ENCODE measurements at regions not wholly inside any gene's neighbourhood (a gene's known extent, or its start where the extent isn't known, plus 50 kb on each side); places are given as distances from the start of the nearest gene placed in this dataset.

DNA sequence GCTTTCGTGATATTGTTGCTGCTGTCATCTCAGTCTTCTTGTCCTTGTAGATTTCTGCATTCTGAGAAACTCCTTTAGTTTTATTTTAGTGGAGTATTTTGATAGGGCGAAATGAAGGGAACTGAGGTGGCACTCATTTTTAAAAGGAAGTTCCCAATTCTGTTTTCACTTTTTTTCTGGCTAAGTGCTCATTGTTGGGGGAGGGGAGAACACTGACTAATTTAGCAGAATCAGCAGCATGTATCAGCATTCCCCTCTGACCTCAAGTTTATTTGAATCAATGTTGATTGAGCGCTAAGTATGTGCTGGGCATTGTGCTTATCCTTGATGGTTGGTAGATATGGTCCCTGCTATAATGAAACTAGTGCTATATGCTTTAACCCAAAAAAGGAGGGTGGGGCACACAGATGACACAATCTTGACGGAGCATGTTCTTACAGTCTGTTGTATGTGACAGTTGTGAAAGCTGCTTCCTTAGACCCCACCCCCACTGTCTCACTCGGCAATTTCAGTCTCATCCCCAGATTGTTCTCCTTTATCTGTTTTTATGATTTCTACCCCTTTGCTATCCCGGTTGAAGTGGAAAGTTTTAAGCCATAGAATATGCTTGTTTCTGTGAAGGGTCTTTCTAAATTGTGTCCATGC, 262.4 kb downstream of the SOX4 start:
- H3K4me1 Mint-ChIP-seq = no peaks in the 10 kb centered on the region
- H3K27me3 Mint-ChIP-seq = no peaks in the 10 kb centered on the region
- H3K9me3 Mint-ChIP-seq (ENCODE audit: low read depth) = no peaks in the 10 kb centered on the region
- no peaks in the 10 kb centered on the region for H3K36me3 Mint-ChIP-seq
- H3K4me3 Mint-ChIP-seq = no peak overlapping the region
- CTCF ChIA-PET = no interaction called here
- ATAC-seq (no peak), DNase-seq (no peak)
- H3K27ac Mint-ChIP-seq = no peak overlapping the region

GRCh38 chr6:21856456-21856825, 262.9 kb downstream of the SOX4 start:
- peaks cover 4% of the 10 kb centered on the region for H3K9me3 Mint-ChIP-seq (ENCODE audit: low read depth)
- H3K4me1 Mint-ChIP-seq = no peaks in the 10 kb centered on the region
- H3K36me3 Mint-ChIP-seq = no peaks in the 10 kb centered on the region
- no peaks in the 10 kb centered on the region for H3K27me3 Mint-ChIP-seq
- no peak overlapping the region for H3K4me3 Mint-ChIP-seq
- H3K27ac Mint-ChIP-seq = no peak overlapping the region
- CTCF ChIA-PET = interaction anchor here (0.6 kb wide), 1 partner anchor 249 kb away, joined by 3 read pairs; no protein-coding TSS in a partner anchor
- ATAC-seq = no peak
- DNase-seq = no peak

- Mint-ChIP-seq H3K27ac (no peak overlapping the region), H3K4me1 (no peaks in the 10 kb centered on the region), H3K4me3 (no peak overlapping the region), H3K27me3 (no peaks in the 10 kb centered on the region), H3K9me3 (ENCODE audit: low read depth) (peaks cover 4% of the 10 kb centered on the region), H3K36me3 (no peaks in the 10 kb centered on the region)
- no peak for ATAC-seq
- CTCF ChIA-PET = interaction anchor here (0.6 kb wide), 1 partner anchor 248 kb away, joined by 3 read pairs; no protein-coding TSS in a partner anchor
- no peak for DNase-seq
Measured at GRCh38 chr6:21856844-21857243, 263.3 kb downstream of the SOX4 start.

GRCh38 chr6:21858076-21858475, 264.5 kb downstream of the SOX4 start:
- H3K9me3 Mint-ChIP-seq (ENCODE audit: low read depth) = peaks cover 4% of the 10 kb centered on the region
- CTCF ChIA-PET = no interaction called here
- H3K4me1 Mint-ChIP-seq = no peaks in the 10 kb centered on the region
- DNase-seq (no peak), ATAC-seq (no peak)
- H3K27ac Mint-ChIP-seq = no peak overlapping the region
- H3K4me3 Mint-ChIP-seq = no peak overlapping the region
- no peaks in the 10 kb centered on the region for H3K36me3 Mint-ChIP-seq
- H3K27me3 Mint-ChIP-seq = no peaks in the 10 kb centered on the region

DNA sequence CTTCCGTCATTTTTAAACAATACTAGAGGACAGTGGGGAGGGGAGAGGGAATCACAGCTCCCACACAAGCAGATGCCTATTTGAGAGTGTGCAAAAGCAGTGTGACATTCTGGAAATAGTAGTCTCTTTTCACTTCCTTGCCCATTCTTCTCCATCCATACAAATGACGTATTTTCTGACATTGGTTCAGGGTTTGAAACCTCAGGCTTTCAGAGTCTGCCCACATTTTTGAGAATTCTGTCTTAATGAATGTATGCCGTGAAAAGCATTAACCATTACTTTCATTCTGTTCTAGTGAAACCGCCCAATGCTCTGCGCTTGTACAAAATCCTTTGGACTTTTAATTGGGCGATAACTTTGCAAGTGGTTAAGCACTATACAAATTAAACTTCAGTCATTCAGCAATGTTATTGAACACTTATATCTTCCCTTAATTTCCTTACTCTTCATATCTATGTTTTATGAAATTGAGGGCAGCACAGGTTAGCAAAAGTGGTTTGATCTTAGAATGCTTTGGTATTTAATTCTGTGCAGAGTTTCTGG, 265.7 kb downstream of the SOX4 start:
- no peaks in the 10 kb centered on the region for H3K36me3 Mint-ChIP-seq
- no peaks in the 10 kb centered on the region for H3K4me1 Mint-ChIP-seq
- DNase-seq (no peak), ATAC-seq (no peak)
- no peak overlapping the region for H3K4me3 Mint-ChIP-seq
- H3K9me3 Mint-ChIP-seq (ENCODE audit: low read depth) = peaks cover 4% of the 10 kb centered on the region
- H3K27me3 Mint-ChIP-seq = no peaks in the 10 kb centered on the region
- H3K27ac Mint-ChIP-seq = no peak overlapping the region
- CTCF ChIA-PET = no interaction called here

- Mint-ChIP-seq H3K27ac (no peak overlapping the region), H3K27me3 (no peaks in the 10 kb centered on the region), H3K4me1 (no peaks in the 10 kb centered on the region), H3K36me3 (no peaks in the 10 kb centered on the region), H3K9me3 (ENCODE audit: low read depth) (peaks cover 4% of the 10 kb centered on the region), H3K4me3 (no peak overlapping the region)
- no peak for ATAC-seq
- CTCF ChIA-PET = no interaction called here
- no peak for DNase-seq
Measured at GRCh38 chr6:21861942-21862341, 268.4 kb downstream of the SOX4 start.

DNA sequence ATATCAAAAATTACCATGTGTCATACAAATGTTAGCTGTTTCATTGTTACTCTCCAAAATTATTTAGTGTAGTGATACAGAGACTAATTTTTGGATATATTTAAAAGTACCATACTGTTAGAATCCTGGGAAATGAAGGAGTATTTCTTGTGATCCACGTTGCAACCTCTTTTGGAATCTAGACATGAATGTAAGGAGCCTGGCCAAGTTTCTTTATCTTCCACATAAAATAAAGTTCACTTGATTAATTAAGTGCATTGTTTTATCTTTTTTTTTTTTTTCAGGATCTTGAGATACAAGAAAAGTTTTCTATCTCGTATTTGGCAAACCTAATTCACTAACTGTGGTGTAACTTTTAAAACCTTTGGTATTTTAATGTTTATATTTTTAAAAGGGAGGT, 270.7 kb downstream of the SOX4 start:
- Mint-ChIP-seq H3K36me3 (no peaks in the 10 kb centered on the region), H3K9me3 (ENCODE audit: low read depth) (peaks cover 4% of the 10 kb centered on the region), H3K27me3 (no peaks in the 10 kb centered on the region), H3K4me1 (no peaks in the 10 kb centered on the region), H3K4me3 (no peak overlapping the region), H3K27ac (no peak overlapping the region)
- ATAC-seq (no peak), DNase-seq (no peak)
- CTCF ChIA-PET = no interaction called here

DNA sequence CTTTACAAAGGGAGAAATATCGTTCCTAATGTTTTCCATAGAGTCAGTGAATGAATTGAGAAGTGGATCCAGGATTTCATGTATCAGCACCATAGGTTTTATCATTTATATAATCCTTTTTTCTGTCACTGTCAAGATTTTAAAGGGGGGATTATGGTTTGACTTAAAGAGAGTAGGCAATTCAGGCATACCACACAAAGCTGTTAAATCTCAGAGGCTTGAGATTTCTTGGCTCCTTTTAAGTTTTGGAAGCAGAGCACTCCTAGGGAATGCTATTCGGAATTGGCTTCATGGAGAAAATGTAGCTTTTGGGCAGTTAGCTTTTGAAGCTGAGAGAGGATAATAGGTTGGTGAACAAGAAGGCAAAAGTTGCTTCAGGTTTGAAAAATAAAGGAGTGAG, 274.7 kb downstream of the SOX4 start:
- Mint-ChIP-seq H3K4me1 (no peaks in the 10 kb centered on the region), H3K36me3 (no peaks in the 10 kb centered on the region), H3K27me3 (no peaks in the 10 kb centered on the region), H3K9me3 (ENCODE audit: low read depth) (no peaks in the 10 kb centered on the region), H3K27ac (no peak overlapping the region), H3K4me3 (no peak overlapping the region)
- CTCF ChIA-PET = no interaction called here
- ATAC-seq = no peak
- no peak for DNase-seq

DNA sequence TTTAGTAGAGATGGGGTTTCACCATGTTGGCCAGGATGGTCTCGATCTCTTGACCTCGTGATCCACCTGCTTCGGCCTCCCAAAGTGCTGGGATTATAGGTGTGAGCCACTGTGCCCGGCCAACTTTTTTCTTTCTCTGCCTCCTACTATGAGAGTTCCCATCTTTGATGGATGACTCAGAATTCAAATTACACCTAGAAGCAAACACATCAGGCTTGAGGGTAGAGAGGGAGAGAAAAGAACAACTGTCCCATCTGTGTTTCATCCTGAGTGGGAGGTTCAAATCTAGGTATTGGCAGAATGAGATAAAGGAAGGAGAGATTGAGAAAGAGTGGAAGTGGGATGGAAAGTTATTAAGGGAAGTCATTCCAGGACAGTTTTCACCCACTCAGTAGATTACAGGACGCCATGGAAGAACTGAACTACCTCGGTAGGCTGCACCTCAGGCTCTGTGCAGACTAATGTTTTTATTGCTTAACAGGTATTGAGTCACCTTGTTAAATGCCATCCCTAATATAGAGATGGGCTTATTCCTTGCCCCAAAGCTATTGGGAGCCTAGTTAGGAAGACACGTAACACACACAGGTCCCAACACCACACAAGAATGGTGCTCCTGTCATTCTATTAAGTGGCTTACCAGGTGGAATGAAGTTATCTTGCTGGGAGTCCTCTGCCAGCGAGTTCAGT, 275.7 kb downstream of the SOX4 start:
- CTCF ChIA-PET = no interaction called here
- H3K9me3 Mint-ChIP-seq (ENCODE audit: low read depth) = peaks cover 3% of the 10 kb centered on the region
- no peak for DNase-seq
- H3K4me1 Mint-ChIP-seq = no peaks in the 10 kb centered on the region
- no peak overlapping the region for H3K4me3 Mint-ChIP-seq
- no peak for ATAC-seq
- H3K36me3 Mint-ChIP-seq = no peaks in the 10 kb centered on the region
- H3K27ac Mint-ChIP-seq = no peak overlapping the region
- no peaks in the 10 kb centered on the region for H3K27me3 Mint-ChIP-seq

- Mint-ChIP-seq H3K27me3 (no peaks in the 10 kb centered on the region), H3K27ac (no peak overlapping the region)
- CTCF ChIA-PET = no interaction called here
Measured at GRCh38 chr6:21870076-21870730, 276.7 kb downstream of the SOX4 start.

GRCh38 chr6:21871831-21872230, 278.3 kb downstream of the SOX4 start:
- CTCF ChIA-PET = no interaction called here
- DNase-seq = no peak
- Mint-ChIP-seq H3K27ac (no peak overlapping the region), H3K4me3 (no peak overlapping the region), H3K9me3 (ENCODE audit: low read depth) (peaks cover 3% of the 10 kb centered on the region), H3K27me3 (no peaks in the 10 kb centered on the region), H3K36me3 (no peaks in the 10 kb centered on the region), H3K4me1 (peaks cover under 1% of the 10 kb centered on the region)
- ATAC-seq = no peak

More at GRCh38 chr6:21870076-21870730, 276.7 kb downstream of the SOX4 start:
- H3K4me1 Mint-ChIP-seq = no peaks in the 10 kb centered on the region
- no peaks in the 10 kb centered on the region for H3K36me3 Mint-ChIP-seq
- no peak overlapping the region for H3K4me3 Mint-ChIP-seq
- ATAC-seq (no peak), DNase-seq (no peak)
- H3K9me3 Mint-ChIP-seq (ENCODE audit: low read depth) = peaks cover 3% of the 10 kb centered on the region

- ATAC-seq = no peak
- CTCF ChIA-PET = no interaction called here
- Mint-ChIP-seq H3K4me3 (no peak overlapping the region), H3K27me3 (no peaks in the 10 kb centered on the region), H3K27ac (no peak overlapping the region), H3K36me3 (no peaks in the 10 kb centered on the region), H3K9me3 (ENCODE audit: low read depth) (peaks cover 8% of the 10 kb centered on the region), H3K4me1 (peaks cover 7% of the 10 kb centered on the region)
- DNase-seq = no peak
Measured at GRCh38 chr6:21872749-21873148, 279.2 kb downstream of the SOX4 start.

DNA sequence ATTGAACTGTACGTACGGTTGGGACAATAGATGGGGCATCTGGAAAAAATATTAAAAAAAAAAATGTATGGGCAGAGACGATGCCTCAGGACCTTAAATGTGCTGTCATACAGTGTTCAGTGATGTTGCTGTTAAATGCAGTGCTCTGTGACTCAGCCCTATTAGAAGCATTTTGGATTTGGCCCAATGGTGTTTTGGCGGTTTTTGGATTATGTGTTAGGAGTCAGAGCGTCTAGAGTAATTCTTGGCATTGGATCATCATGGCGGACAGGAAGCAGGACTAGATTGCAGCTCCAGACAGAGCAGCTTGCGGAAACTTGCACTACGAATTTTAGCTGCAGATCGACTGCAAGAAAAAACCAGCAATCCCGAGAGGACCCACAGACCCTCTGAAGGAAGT, 280.0 kb downstream of the SOX4 start:
- H3K4me1 Mint-ChIP-seq = peaks cover 7% of the 10 kb centered on the region
- ATAC-seq = no peak
- H3K27me3 Mint-ChIP-seq = no peaks in the 10 kb centered on the region
- DNase-seq = no peak
- no peaks in the 10 kb centered on the region for H3K36me3 Mint-ChIP-seq
- H3K9me3 Mint-ChIP-seq (ENCODE audit: low read depth) = peaks cover 11% of the 10 kb centered on the region
- no peak overlapping the region for H3K4me3 Mint-ChIP-seq
- CTCF ChIA-PET = no interaction called here
- H3K27ac Mint-ChIP-seq = no peak overlapping the region

GRCh38 chr6:21874372-21874771, 280.8 kb downstream of the SOX4 start:
- no peaks in the 10 kb centered on the region for H3K36me3 Mint-ChIP-seq
- CTCF ChIA-PET = interaction anchor here (0.7 kb wide), 1 partner anchor 423 kb away, joined by 3 read pairs; no protein-coding TSS in a partner anchor

More at GRCh38 chr6:21874372-21874771, 280.8 kb downstream of the SOX4 start:
- Mint-ChIP-seq H3K4me3 (no peak overlapping the region), H3K27ac (no peak overlapping the region), H3K27me3 (no peaks in the 10 kb centered on the region), H3K9me3 (ENCODE audit: low read depth) (peaks cover 11% of the 10 kb centered on the region), H3K4me1 (peaks cover 7% of the 10 kb centered on the region)
- ATAC-seq (no peak), DNase-seq (no peak)

Data from activated CD8-positive, alpha-beta memory T cell treated with anti-CD3 and anti-CD28 coated beads, Interleukin-2, amount 10 ng/mL, durations not matched to agents 7 days and 5 days (primary cell).